GM12874 (cell line): ENCODE measurements at regions not wholly inside any gene's neighbourhood (a gene's known extent, or its start where the extent isn't known, plus 50 kb on each side); places are given as distances from the start of the nearest gene placed in this dataset.

Experiments used
- CTCF ChIP-seq: IDR thresholded peaks from 2 replicates; pipeline ENCODE4 v1.5.1; 2011; ENCODE audit warnings: low read depth, mild to moderate bottlenecking, control low read depth, low read length, moderate library complexity; ENCODE audit not compliant: insufficient read depth

- TF ChIP-seq CTCF: no peak
Observed at GRCh38 chr5:15283076-15283475, 216.9 kb upstream of the FBXL7 start.

GRCh38 chr5:15282611-15283010, 217.4 kb upstream of the FBXL7 start:
- TF ChIP-seq CTCF: no peak

DNA sequence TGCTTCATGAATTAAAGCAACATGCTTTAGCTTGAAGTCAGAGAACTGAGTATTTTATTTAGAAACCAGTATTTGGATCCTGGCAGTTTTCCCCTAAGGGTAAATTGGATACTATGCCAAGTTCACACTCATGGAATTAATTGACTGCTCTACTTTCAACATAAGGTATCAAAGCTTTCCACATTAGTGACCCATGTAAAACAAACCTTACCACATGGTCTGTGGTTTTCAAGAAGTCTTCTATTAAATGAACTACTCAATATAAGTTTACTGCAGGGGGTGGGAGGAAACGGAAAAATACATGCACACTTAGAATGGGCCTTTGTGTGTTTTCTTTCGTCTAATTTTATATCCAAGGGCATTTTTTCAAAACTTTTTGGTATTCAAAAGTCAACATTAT, 232.0 kb upstream of the FBXL7 start:
- TF ChIP-seq CTCF: no peak

DNA sequence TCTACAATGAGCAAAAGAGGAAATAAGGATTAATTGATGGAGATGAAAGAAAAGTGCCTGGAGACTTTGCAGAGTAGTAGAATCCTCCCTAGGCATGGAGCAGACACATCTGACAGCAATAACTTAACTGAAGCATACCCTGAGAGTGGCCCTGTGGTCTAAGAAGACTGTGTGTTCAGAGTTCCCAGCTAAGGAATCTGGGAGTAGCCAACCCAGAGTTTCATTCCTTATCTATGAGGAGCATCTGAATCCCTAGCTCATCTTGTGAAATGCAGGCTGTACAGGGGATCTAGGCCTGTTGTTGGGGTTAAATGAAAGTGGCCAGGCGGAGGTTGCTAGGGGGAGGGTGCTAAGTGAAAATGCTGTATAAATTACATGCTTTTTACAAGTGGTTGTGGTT, 233.1 kb upstream of the FBXL7 start:
- TF ChIP-seq CTCF: no peak

- no peak for TF ChIP-seq CTCF
Observed at GRCh38 chr5:15266229-15266628, 233.8 kb upstream of the FBXL7 start.

DNA sequence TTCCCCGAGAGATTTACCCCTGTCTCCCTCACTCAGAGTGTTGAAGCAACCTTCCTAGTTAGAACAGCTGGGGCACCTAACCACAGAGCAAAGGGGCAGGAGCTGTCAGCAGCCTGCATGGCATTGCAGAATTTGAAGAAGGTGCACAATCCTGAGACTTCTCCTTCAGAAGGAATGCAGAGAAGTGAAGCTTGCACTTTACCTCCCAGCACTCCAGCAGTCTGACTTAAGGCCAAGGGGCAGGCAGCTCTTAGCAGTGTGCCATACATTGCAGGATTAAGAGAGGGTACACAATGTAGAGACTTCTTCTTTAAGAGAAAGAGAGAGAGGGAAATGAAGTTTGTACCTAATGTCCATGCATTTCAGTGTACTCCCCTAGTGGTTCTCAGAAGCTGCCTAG, 236.0 kb upstream of the FBXL7 start:
- TF ChIP-seq CTCF: no peak

- no peak for TF ChIP-seq CTCF
Observed at GRCh38 chr5:15263406-15263805, 236.6 kb upstream of the FBXL7 start.
